Smooth muscle cell (in vitro differentiated cells): ENCODE measurements at regions not wholly inside any gene's neighbourhood (a gene's known extent, or its start where the extent isn't known, plus 50 kb on each side); places are given as distances from the start of the nearest gene placed in this dataset.

Experiments used
- DNase-seq: peaks from one replicate; lab custom pipeline; 2025; ENCODE audit not compliant: unreplicated experiment; lab: John Stamatoyannopoulos, UW
- H2AFZ ChIP-seq: fragments of 200-600 bp; sonication (generic); 2 replicates; pipeline ENCODE4 v1.6.0; 2016; ENCODE audit warnings: antibody characterized with exemption, low read depth, mild to moderate bottlenecking
- H3F3A ChIP-seq: fragments of 200-600 bp; sonication (generic); 2 replicates; pipeline ENCODE4 v1.6.0; 2017; ENCODE audit warnings: antibody characterized with exemption, low read depth
- H3K27ac ChIP-seq: fragments of 200-600 bp; sonication (generic); 2 replicates; pipeline ENCODE4 v1.5.1; 2016; ENCODE audit warnings: low read depth, mild to moderate bottlenecking
- H3K27me3 ChIP-seq: fragments of 200-600 bp; sonication (generic); 2 replicates; pipeline ENCODE4 v1.6.1; 2016; ENCODE audit warnings: low read depth, mild to moderate bottlenecking
- H3K36me3 ChIP-seq: fragments of 200-600 bp; sonication (generic); 2 replicates; pipeline ENCODE4 v1.5.1; 2016; ENCODE audit warnings: low read depth
- H3K4me1 ChIP-seq: fragments of 200-600 bp; sonication (generic); 2 replicates; pipeline ENCODE4 v1.5.1; 2016; ENCODE audit warnings: low read depth
- H3K4me2 ChIP-seq: fragments of 200-600 bp; sonication (generic); 2 replicates; pipeline ENCODE4 v1.6.0; 2016; ENCODE audit warnings: mild to moderate bottlenecking
- H3K4me3 ChIP-seq: fragments of 200-600 bp; sonication (generic); 2 replicates; pipeline ENCODE4 v1.5.1; 2016; ENCODE audit warnings: mild to moderate bottlenecking
- H3K79me2 ChIP-seq: fragments of 200-600 bp; sonication (generic); 2 replicates; pipeline ENCODE4 v1.6.0; 2016; ENCODE audit warnings: low read depth, mild to moderate bottlenecking
- H3K9ac ChIP-seq: fragments of 200-600 bp; sonication (generic); 2 replicates; pipeline ENCODE4 v1.6.0; 2016; ENCODE audit warnings: low read depth
- H3K9me3 ChIP-seq: fragments of 200-600 bp; sonication (generic); replicated peaks from 2 replicates; pipeline ENCODE4 v1.5.1; 2016; ENCODE audit warnings: low read depth
- H4K20me1 ChIP-seq: fragments of 200-600 bp; sonication (generic); 2 replicates; pipeline ENCODE4 v1.6.0; 2016; ENCODE audit warnings: low read depth
- CTCF ChIP-seq: fragments of 200-600 bp; sonication (generic); IDR thresholded peaks from 2 replicates; pipeline ENCODE4 v1.5.1; 2017; ENCODE audit warnings: borderline replicate concordance, mild to moderate bottlenecking, antibody characterized with exemption; ENCODE audit not compliant: insufficient read depth, poor library complexity, severe bottlenecking
- WGBS: methylation state at CpG from one replicate; pipeline ENCODE4 v1.1.7; 2016; ENCODE audit warnings: low lambda C conversion rate; 5-methylcytosine and 5-hydroxymethylcytosine counted together

GRCh38 chr6:22041797-22042480 lies 254.9 kb downstream of the PRL start:
- Histone ChIP-seq H3K4me3 (no peak overlapping the region), H3K9ac (no peak overlapping the region), H4K20me1 (no peaks in the 10 kb centered on the region), H3K79me2 (peaks cover 4% of the 10 kb centered on the region), H3F3A (peaks cover 5% of the 10 kb centered on the region), H3K27me3 (no peaks in the 10 kb centered on the region), H3K27ac (peak overlapping the region; percentile 71), H3K36me3 (peaks cover 8% of the 10 kb centered on the region), H3K9me3 (peaks cover 14% of the 10 kb centered on the region), H3K4me1 (peaks cover 5% of the 10 kb centered on the region), H2AFZ (no peak overlapping the region), H3K4me2 (peak overlapping the region; percentile 27)
- no peak for TF ChIP-seq CTCF
- 21% methylated on average over 2 of the region's 3 CpGs for WGBS
- DNase-seq, result no peak

GRCh38 chr6:22042706-22043105 lies 254.1 kb downstream of the PRL start:
- H3K4me2 ChIP-seq, result no peak overlapping the region
- H3K4me1 ChIP-seq, result peaks cover 3% of the 10 kb centered on the region
- TF ChIP-seq CTCF, result no peak
- no peak for DNase-seq
- H3K27me3 ChIP-seq, result no peaks in the 10 kb centered on the region
- peak overlapping the region; percentile 71 for H3K27ac ChIP-seq
- H3K4me3 ChIP-seq, result no peak overlapping the region
- H3K79me2 ChIP-seq, result peaks cover 4% of the 10 kb centered on the region
- peaks cover 14% of the 10 kb centered on the region for H3K9me3 ChIP-seq
- H3K9ac ChIP-seq, result no peak overlapping the region
- H4K20me1 ChIP-seq, result no peaks in the 10 kb centered on the region
- H2AFZ ChIP-seq, result no peak overlapping the region
- peaks cover 5% of the 10 kb centered on the region for H3F3A ChIP-seq
- H3K36me3 ChIP-seq, result peaks cover 8% of the 10 kb centered on the region

- 82% methylated on average over 7 of the region's 7 CpGs for WGBS
- Histone ChIP-seq H3K4me2 (no peak overlapping the region), H3K36me3 (peaks cover 8% of the 10 kb centered on the region), H3K9ac (no peak overlapping the region), H3K9me3 (peaks cover 14% of the 10 kb centered on the region), H4K20me1 (no peaks in the 10 kb centered on the region), H2AFZ (no peak overlapping the region), H3K27ac (peak overlapping the region; percentile 71), H3K4me1 (peaks cover 3% of the 10 kb centered on the region), H3K4me3 (no peak overlapping the region), H3K79me2 (peaks cover 4% of the 10 kb centered on the region), H3F3A (peaks cover 5% of the 10 kb centered on the region), H3K27me3 (no peaks in the 10 kb centered on the region)
- TF ChIP-seq CTCF, result no peak
- no peak for DNase-seq
These were observed 253.4 kb downstream of the PRL start for GRCh38 chr6:22043284-22043962.
